KMS-11 (cell line): ENCODE measurements at regions not wholly inside any gene's neighbourhood (a gene's known extent, or its start where the extent isn't known, plus 50 kb on each side); places are given as distances from the start of the nearest gene placed in this dataset.

ENCODE experiments used
- H2AFZ ChIP-seq: fragments of 200-600 bp; sonication (generic); 2 replicates; pipeline ENCODE4 v1.6.1; 2016; ENCODE audit warnings: antibody characterized with exemption, mixed run types, low read depth
- H3K27ac ChIP-seq: fragments of 200-600 bp; sonication (generic); 2 replicates; pipeline ENCODE4 v1.6.1; 2016; ENCODE audit warnings: mild to moderate bottlenecking, mixed run types
- H3K27me3 ChIP-seq: fragments of 200-600 bp; sonication (generic); 2 replicates; pipeline ENCODE4 v1.6.1; 2017; ENCODE audit warnings: mild to moderate bottlenecking, low read depth, mixed run types, moderate library complexity; ENCODE audit not compliant: insufficient read depth
- H3K36me3 ChIP-seq: fragments of 200-600 bp; sonication (generic); 2 replicates; pipeline ENCODE4 v1.6.1; 2017; ENCODE audit warnings: mild to moderate bottlenecking, mixed run types; ENCODE audit not compliant: insufficient read depth
- H3K4me1 ChIP-seq: fragments of 200-600 bp; sonication (generic); 2 replicates; pipeline ENCODE4 v1.6.1; 2016; ENCODE audit warnings: mild to moderate bottlenecking, low read depth, mixed run types; ENCODE audit not compliant: poor library complexity, severe bottlenecking
- H3K4me2 ChIP-seq: fragments of 200-600 bp; sonication (generic); 2 replicates; pipeline ENCODE4 v1.7.0; 2016; ENCODE audit warnings: mild to moderate bottlenecking, mixed run types
- H3K4me3 ChIP-seq: fragments of 200-600 bp; sonication (generic); IDR thresholded peaks from 2 replicates; pipeline ENCODE4 v1.6.1; 2017; ENCODE audit warnings: low read depth, low read length, mixed read lengths; ENCODE audit not compliant: insufficient read depth
- H3K79me2 ChIP-seq: fragments of 200-600 bp; sonication (generic); 2 replicates; pipeline ENCODE4 v1.6.1; 2016; ENCODE audit warnings: low read depth, mixed run types; ENCODE audit not compliant: insufficient read depth
- H3K9ac ChIP-seq: fragments of 200-600 bp; sonication (generic); 2 replicates; pipeline ENCODE4 v1.6.1; 2016; ENCODE audit warnings: mild to moderate bottlenecking, mixed run types
- H4K20me1 ChIP-seq: fragments of 200-600 bp; sonication (generic); 2 replicates; pipeline ENCODE4 v1.6.1; 2016; ENCODE audit warnings: mild to moderate bottlenecking, mixed run types; ENCODE audit not compliant: insufficient read depth
- TF ChIP-seq, protein P1 (sequence below): fragments of 200-600 bp; sonication (generic); conservative IDR thresholded peaks from 2 replicates; pipeline ENCODE4 v1.6.1; 2017; ENCODE audit warnings: low read depth, mild to moderate bottlenecking, antibody characterized with exemption, low read length, moderate library complexity, mixed read lengths

DNA sequence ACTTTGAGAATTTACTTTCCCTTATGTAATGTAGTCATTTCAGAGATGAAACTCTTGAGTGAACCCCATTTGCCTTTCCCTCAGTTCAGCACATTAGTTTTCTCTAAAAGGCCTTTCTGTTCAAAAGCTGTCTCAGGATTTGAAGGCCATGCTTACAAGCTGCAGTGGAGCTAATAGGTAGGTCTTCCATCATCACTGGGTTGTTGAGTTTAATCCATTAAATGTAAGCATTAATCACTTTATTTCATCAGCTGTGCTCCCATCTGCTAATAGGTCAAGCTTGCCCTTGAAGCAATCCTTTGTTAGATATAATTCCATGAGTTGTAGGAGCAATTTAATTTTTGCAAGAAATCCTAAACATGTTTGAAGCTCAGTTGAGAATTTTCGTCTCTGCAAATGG, 422.2 kb upstream of the ZP4 start:
- no peak overlapping the region for H3K9ac ChIP-seq
- TF ChIP-seq, protein P1, sequence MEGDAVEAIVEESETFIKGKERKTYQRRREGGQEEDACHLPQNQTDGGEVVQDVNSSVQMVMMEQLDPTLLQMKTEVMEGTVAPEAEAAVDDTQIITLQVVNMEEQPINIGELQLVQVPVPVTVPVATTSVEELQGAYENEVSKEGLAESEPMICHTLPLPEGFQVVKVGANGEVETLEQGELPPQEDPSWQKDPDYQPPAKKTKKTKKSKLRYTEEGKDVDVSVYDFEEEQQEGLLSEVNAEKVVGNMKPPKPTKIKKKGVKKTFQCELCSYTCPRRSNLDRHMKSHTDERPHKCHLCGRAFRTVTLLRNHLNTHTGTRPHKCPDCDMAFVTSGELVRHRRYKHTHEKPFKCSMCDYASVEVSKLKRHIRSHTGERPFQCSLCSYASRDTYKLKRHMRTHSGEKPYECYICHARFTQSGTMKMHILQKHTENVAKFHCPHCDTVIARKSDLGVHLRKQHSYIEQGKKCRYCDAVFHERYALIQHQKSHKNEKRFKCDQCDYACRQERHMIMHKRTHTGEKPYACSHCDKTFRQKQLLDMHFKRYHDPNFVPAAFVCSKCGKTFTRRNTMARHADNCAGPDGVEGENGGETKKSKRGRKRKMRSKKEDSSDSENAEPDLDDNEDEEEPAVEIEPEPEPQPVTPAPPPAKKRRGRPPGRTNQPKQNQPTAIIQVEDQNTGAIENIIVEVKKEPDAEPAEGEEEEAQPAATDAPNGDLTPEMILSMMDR, result no peak
- H3K4me2 ChIP-seq, result no peak overlapping the region
- no peak overlapping the region for H3K27ac ChIP-seq
- H4K20me1 ChIP-seq, result no peaks in the 10 kb centered on the region
- H3K27me3 ChIP-seq, result no peaks in the 10 kb centered on the region
- no peaks in the 10 kb centered on the region for H3K36me3 ChIP-seq
- H2AFZ ChIP-seq, result no peak overlapping the region
- H3K79me2 ChIP-seq, result no peaks in the 10 kb centered on the region
- H3K4me3 ChIP-seq, result no peak overlapping the region
- no peaks in the 10 kb centered on the region for H3K4me1 ChIP-seq

DNA sequence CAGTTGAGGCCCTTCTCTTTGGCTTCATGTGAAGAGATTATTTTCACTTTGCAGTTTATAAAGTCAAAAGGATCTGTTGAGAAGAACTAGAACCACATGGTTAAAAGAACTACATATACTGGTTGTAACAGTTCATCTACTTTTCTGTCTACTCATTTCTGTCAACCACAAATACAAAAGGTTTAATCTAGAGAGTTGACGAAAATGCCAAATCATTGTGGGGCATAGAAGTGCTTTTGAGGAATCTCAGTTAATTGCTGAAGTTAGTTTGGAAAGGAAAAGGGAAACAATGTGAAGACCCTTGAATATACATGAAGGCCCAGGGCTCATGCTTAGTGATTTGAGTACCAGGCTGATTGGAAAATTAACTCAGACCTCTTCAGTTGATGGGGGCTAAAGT, 415.7 kb upstream of the ZP4 start:
- H3K27ac ChIP-seq, result no peak overlapping the region
- H2AFZ ChIP-seq, result no peak overlapping the region
- no peaks in the 10 kb centered on the region for H3K79me2 ChIP-seq
- no peak overlapping the region for H3K9ac ChIP-seq
- no peaks in the 10 kb centered on the region for H4K20me1 ChIP-seq
- H3K27me3 ChIP-seq, result no peaks in the 10 kb centered on the region
- TF ChIP-seq, protein P1, result no peak
- H3K4me1 ChIP-seq, result no peaks in the 10 kb centered on the region
- H3K4me2 ChIP-seq, result no peak overlapping the region
- no peaks in the 10 kb centered on the region for H3K36me3 ChIP-seq
- H3K4me3 ChIP-seq, result no peak overlapping the region

DNA sequence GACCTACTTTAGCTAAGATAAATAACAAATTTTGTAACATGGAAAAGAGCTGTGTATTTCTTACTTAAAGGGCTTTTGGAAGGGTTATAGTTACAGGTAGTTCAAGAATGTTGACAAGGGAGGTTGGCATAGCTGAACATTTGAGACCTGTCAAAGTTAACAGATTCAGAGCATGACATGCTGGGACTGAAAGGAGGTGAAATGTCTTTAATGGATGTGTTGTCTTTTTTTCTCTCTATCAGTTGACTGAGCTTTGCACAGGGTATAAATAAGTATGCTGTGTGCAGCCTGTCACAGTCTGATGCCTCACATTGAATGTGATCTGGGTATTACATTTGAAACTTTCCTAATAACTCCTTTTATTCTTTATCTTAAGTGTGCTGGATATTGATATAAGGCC, 411.9 kb upstream of the ZP4 start:
- no peak overlapping the region for H3K27ac ChIP-seq
- H3K79me2 ChIP-seq, result no peaks in the 10 kb centered on the region
- no peaks in the 10 kb centered on the region for H3K4me1 ChIP-seq
- H4K20me1 ChIP-seq, result no peaks in the 10 kb centered on the region
- TF ChIP-seq, protein P1, result no peak
- H3K4me2 ChIP-seq, result no peak overlapping the region
- no peak overlapping the region for H3K9ac ChIP-seq
- H3K36me3 ChIP-seq, result no peaks in the 10 kb centered on the region
- no peak overlapping the region for H3K4me3 ChIP-seq
- H2AFZ ChIP-seq, result no peak overlapping the region
- no peaks in the 10 kb centered on the region for H3K27me3 ChIP-seq

DNA sequence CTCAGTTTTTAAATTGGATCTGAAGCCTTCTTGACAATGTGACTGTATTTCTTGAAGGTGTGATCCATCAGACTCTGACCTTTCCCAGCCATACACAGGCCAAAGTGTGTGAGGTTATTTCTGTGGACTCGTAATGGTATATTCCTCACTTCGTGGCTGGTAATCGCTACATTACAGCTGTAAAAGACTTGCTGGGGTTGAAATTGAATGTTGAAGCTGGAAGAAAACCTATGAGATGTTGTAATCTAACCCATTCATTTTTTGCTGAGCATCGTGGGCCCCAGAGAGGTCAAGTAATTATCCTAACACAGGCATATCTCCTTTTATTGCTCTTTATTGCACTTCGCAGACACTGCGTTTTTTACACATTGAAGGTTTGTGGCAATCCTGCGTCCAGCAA, 405.6 kb upstream of the ZP4 start:
- Histone ChIP-seq H3K27me3 (no peaks in the 10 kb centered on the region), H3K9ac (no peak overlapping the region), H3K4me1 (no peaks in the 10 kb centered on the region), H3K4me2 (no peak overlapping the region), H2AFZ (no peak overlapping the region), H4K20me1 (no peaks in the 10 kb centered on the region), H3K4me3 (no peak overlapping the region), H3K36me3 (no peaks in the 10 kb centered on the region), H3K27ac (no peak overlapping the region), H3K79me2 (no peaks in the 10 kb centered on the region)
- TF ChIP-seq, protein P1, result no peak

DNA sequence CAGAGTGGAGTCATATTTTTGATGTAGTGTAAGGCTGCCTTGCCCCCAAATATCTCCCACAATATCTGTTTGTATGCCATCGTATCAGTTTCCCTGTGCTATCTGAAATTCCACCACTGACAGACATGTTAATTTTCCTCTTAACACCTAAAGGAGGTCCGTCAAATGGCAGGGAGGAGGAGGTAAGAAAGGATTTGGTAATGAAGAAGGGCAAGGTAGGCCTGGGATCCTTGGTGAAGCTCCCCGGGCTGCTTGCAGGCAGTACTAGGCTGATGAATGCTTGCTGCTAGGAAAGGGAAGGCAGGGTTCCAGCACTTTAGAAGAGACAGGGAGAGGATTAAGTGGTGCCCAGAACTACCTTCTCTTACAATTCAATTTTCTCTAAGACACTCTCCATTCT, 402.4 kb upstream of the ZP4 start:
- Histone ChIP-seq H2AFZ (no peak overlapping the region), H3K36me3 (no peaks in the 10 kb centered on the region), H3K27ac (no peak overlapping the region), H3K27me3 (no peaks in the 10 kb centered on the region), H3K9ac (no peak overlapping the region), H3K4me3 (no peak overlapping the region), H4K20me1 (no peaks in the 10 kb centered on the region), H3K4me1 (no peaks in the 10 kb centered on the region), H3K79me2 (no peaks in the 10 kb centered on the region), H3K4me2 (no peak overlapping the region)
- TF ChIP-seq, protein P1, result no peak
